ENCODE measurements at regions not wholly inside any gene's neighbourhood (a gene's known extent, or its start where the extent isn't known, plus 50 kb on each side); places are given as distances from the start of the nearest gene placed in this dataset.

GRCh38 chr10:108462005-108462404 is 1297.5 kb upstream of the SORCS1 start:
- no peaks in the 10 kb centered on the region for H3K27me3 ChIP-seq (ENCODE audit: control insufficient read depth, insufficient read depth, low read length)
- DNase-seq (ENCODE audit: low read depth, low spot score) (no peak), ATAC-seq (no peak)
- intact Hi-C loops (cut with micrococcal nuclease; ENCODE audit: unreplicated experiment), result no loop called here
- no TSS peak for BruUV-seq (replicated peaks)
- no peaks in the 10 kb centered on the region for H3K36me3 ChIP-seq (ENCODE audit: control insufficient read depth, insufficient read depth, low read length)
- H3K4me1 ChIP-seq (ENCODE audit: control insufficient read depth, insufficient read depth, low read length), result no peaks in the 10 kb centered on the region
- CTCF ChIA-PET, result no interaction called here
- POLR2A ChIA-PET, result no interaction called here
- TF ChIP-seq TCF7L2 (IDR thresholded peaks at IDR 0.05; ENCODE audit: low read depth, low read length) (no peak), CTCF (IDR thresholded peaks at IDR 0.05) (no peak), SIN3A (IDR thresholded peaks at IDR 0.05; ENCODE audit: borderline replicate concordance, insufficient read depth, low read depth, low read length) (no peak), REST (IDR thresholded peaks at IDR 0.05; ENCODE audit: insufficient read depth in 1 of 2, low read depth in 2 of 2, low read length in 1 of 2) (no peak), POLR2AphosphoS5 (IDR thresholded peaks at IDR 0.05; ENCODE audit: low read depth, low read length) (no peak)
- H3K27ac ChIP-seq (ENCODE audit: low read length), result no peak overlapping the region
- no peak overlapping the region for H3K4me3 ChIP-seq (ENCODE audit: low read depth in 2 of 2, low read length in 2 of 2)
- no peaks in the 10 kb centered on the region for H3K9me3 ChIP-seq (ENCODE audit: control insufficient read depth, insufficient read depth, low read depth, low read length)
- in situ Hi-C loops (cut with HindIII; ENCODE audit: low pct_unique_long_range_greater_than_20kb, low sequenced_read_pairs), result no loop called here

- intact Hi-C loops (cut with micrococcal nuclease; ENCODE audit: unreplicated experiment) (no loop called here), in situ Hi-C loops (cut with HindIII; ENCODE audit: low pct_unique_long_range_greater_than_20kb, low sequenced_read_pairs) (no loop called here)
- H3K4me3 ChIP-seq (ENCODE audit: low read depth in 2 of 2, low read length in 2 of 2), result no peak overlapping the region
- BruUV-seq (replicated peaks), result no TSS peak
- H3K27ac ChIP-seq (ENCODE audit: low read length), result no peak overlapping the region
- no peak for TF ChIP-seq REST (IDR thresholded peaks at IDR 0.05; ENCODE audit: insufficient read depth in 1 of 2, low read depth in 2 of 2, low read length in 1 of 2)
- TF ChIP-seq TCF7L2 (IDR thresholded peaks at IDR 0.05; ENCODE audit: low read depth, low read length), result no peak
- no peak for TF ChIP-seq SIN3A (IDR thresholded peaks at IDR 0.05; ENCODE audit: borderline replicate concordance, insufficient read depth, low read depth, low read length)
- no peak for TF ChIP-seq CTCF (IDR thresholded peaks at IDR 0.05)
- TF ChIP-seq POLR2AphosphoS5 (IDR thresholded peaks at IDR 0.05; ENCODE audit: low read depth, low read length), result no peak
- H3K27me3 ChIP-seq (ENCODE audit: control insufficient read depth, insufficient read depth, low read length), result no peaks in the 10 kb centered on the region
- no peaks in the 10 kb centered on the region for H3K4me1 ChIP-seq (ENCODE audit: control insufficient read depth, insufficient read depth, low read length)
- no peaks in the 10 kb centered on the region for H3K9me3 ChIP-seq (ENCODE audit: control insufficient read depth, insufficient read depth, low read depth, low read length)
- no peaks in the 10 kb centered on the region for H3K36me3 ChIP-seq (ENCODE audit: control insufficient read depth, insufficient read depth, low read length)
- POLR2A ChIA-PET, result no interaction called here
- CTCF ChIA-PET, result no interaction called here
- no peak for DNase-seq (ENCODE audit: low read depth, low spot score)
- ATAC-seq, result no peak
These were observed 1290.3 kb upstream of the SORCS1 start for GRCh38 chr10:108454793-108455192.

Measured in Panc1 (cell line).